Panc1 (cell line): ENCODE measurements at regions not wholly inside any gene's neighbourhood (a gene's known extent, or its start where the extent isn't known, plus 50 kb on each side); places are given as distances from the start of the nearest gene placed in this dataset.

Experiments used
- ATAC-seq: fragments of 200-7000 bp; cut with Tn5 transposase; 2 replicates; pipeline ENCODE4 v1.9.1; 2020; ENCODE audit warnings: mild to moderate bottlenecking, moderate library complexity
- BruUV-seq: library from RNA; stranded (reverse); fragments of 400-500 nt; replicated peaks from 2 replicates; lab custom pipeline; 2021; lab: Mats Ljungman, UMichigan
- CTCF ChIA-PET: fragments of 300-600 bp; sonication (Branson Sonifier 250); formaldehyde crosslinking; loops from one replicate; lab custom pipeline; 2022; ENCODE audit warnings: antibody characterized with exemption; lab: Charles Lee
- POLR2A ChIA-PET: fragments of 300-600 bp; sonication (Branson Sonifier 250); formaldehyde crosslinking; loops from one replicate; lab custom pipeline; 2022; ENCODE audit warnings: antibody characterized with exemption; lab: Charles Lee
- DNase-seq: peaks from one replicate; pipeline ENCODE4 v3.0.0-alpha.2; 2010; ENCODE audit warnings: low read depth, low spot score
- H3K27ac ChIP-seq: 2 replicates; pipeline ENCODE4 v1.5.1; 2011; ENCODE audit warnings: mild to moderate bottlenecking, low read length, inconsistent platforms
- H3K27me3 ChIP-seq: fragments of 200-500 bp; sonication (Bioruptor generic); 2 replicates; pipeline ENCODE4 v1.6.0; 2014; ENCODE audit warnings: low read length, inconsistent platforms; ENCODE audit not compliant: control insufficient read depth, insufficient read depth
- H3K36me3 ChIP-seq: fragments of 200-500 bp; sonication (Bioruptor generic); 2 replicates; pipeline ENCODE4 v1.5.1; 2014; ENCODE audit warnings: inconsistent platforms, mild to moderate bottlenecking, low read length, moderate library complexity; ENCODE audit not compliant: control insufficient read depth, insufficient read depth
- H3K4me1 ChIP-seq: 2 replicates; pipeline ENCODE4 v1.5.1; 2011; ENCODE audit warnings: inconsistent platforms, mild to moderate bottlenecking, low read length, moderate library complexity; ENCODE audit not compliant: control insufficient read depth, insufficient read depth
- H3K4me3 ChIP-seq, 2 experiments: 2 replicates each; pipeline ENCODE4 v1.5.1; 2011 to 2012; ENCODE audit warnings: low read depth in 2 of 2, low read length in 2 of 2, mild to moderate bottlenecking in 2 of 2, inconsistent platforms in 1 of 2, moderate library complexity in 1 of 2
- H3K9me3 ChIP-seq: fragments of 200-500 bp; sonication (Bioruptor generic); 2 replicates; pipeline ENCODE4 v1.5.1; 2014; ENCODE audit warnings: low read depth, mild to moderate bottlenecking, inconsistent platforms, low read length, moderate library complexity; ENCODE audit not compliant: control insufficient read depth, insufficient read depth
- CTCF ChIP-seq: fragments of 450-650 bp; IDR thresholded peaks from 2 replicates; pipeline ENCODE4 v1.5.1; 2017; ENCODE audit warnings: mild to moderate bottlenecking
- POLR2AphosphoS5 ChIP-seq: IDR thresholded peaks from 2 replicates; pipeline ENCODE4 v1.6.1; 2012; ENCODE audit warnings: mild to moderate bottlenecking, low read depth, low read length, moderate library complexity
- REST ChIP-seq, 2 experiments: IDR thresholded peaks; 2 replicates each; pipeline ENCODE4 v1.6.1; 2011 to 2012; ENCODE audit warnings: low read depth in 2 of 2, control low read depth in 1 of 2, low read length in 1 of 2, mild to moderate bottlenecking in 1 of 2, moderate library complexity in 1 of 2; ENCODE audit not compliant: insufficient read depth in 1 of 2
- SIN3A ChIP-seq: IDR thresholded peaks from 2 replicates; pipeline ENCODE4 v1.6.1; 2012; ENCODE audit warnings: low read depth, mild to moderate bottlenecking, low read length, moderate library complexity, borderline replicate concordance; ENCODE audit not compliant: insufficient read depth
- TCF7L2 ChIP-seq: IDR thresholded peaks from 2 replicates; pipeline ENCODE4 v1.6.1; 2011; ENCODE audit warnings: mild to moderate bottlenecking, low read depth, low read length, inconsistent platforms
- in situ Hi-C: cut with HindIII; loops from 2 replicates; pipeline ENCODE4 v1.10.0; 2016; ENCODE audit warnings: low sequenced_read_pairs, low pct_unique_long_range_greater_than_20kb
- intact Hi-C: fragments of 100-400 bp; cut with micrococcal nuclease; formaldehyde crosslinking; loops from one replicate; pipeline ENCODE4 v1.10.0; 2022; ENCODE audit not compliant: unreplicated experiment

DNA sequence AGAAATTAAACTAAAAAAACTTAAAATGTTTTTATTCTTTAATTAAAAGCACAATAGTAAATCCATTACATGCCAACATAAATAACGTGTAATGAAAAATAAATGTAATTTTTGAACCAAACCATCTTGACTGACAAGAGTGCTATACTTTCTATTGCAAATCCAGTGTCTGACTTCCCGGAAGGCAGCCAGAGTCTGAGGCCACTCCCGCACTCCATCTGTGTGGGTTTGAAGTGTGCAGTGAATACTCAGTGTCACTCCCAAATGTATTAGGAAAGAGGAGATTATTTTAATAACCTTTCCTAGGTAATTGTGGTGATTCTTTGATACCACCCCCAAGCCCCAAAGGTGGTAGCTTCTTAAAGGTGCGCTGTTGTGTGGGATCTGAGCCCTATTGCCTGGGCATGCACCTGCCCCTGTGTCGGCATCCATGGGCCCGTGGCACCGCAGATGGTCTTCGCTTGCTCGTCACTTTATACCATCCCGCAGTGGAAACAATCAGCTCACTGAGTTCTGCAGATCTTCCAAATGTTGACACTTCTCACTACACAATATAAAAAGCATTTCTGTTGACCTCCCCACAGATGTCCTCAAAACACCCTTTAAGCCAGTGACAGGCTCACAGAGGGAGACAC, 391.2 kb downstream of the THBS2 start:
- ChIA-PET POLR2A (no interaction called here), CTCF (no interaction called here)
- H3K4me1 ChIP-seq, result no peaks in the 10 kb centered on the region
- no peaks in the 10 kb centered on the region for H3K9me3 ChIP-seq
- BruUV-seq, result no TSS peak
- no peak for TF ChIP-seq TCF7L2
- no peak for TF ChIP-seq SIN3A
- TF ChIP-seq CTCF, result no peak
- TF ChIP-seq REST (IDR thresholded peaks at IDR 0.05; ENCODE audit: insufficient read depth in 1 of 2, low read depth in 2 of 2, low read length in 1 of 2), result no peak
- H3K4me3 ChIP-seq, result no peak overlapping the region
- intact Hi-C loops, result no loop called here
- in situ Hi-C loops, result no loop called here
- ATAC-seq (no peak), DNase-seq (no peak)
- H3K27me3 ChIP-seq, result peaks cover 19% of the 10 kb centered on the region
- H3K27ac ChIP-seq, result no peak overlapping the region
- H3K36me3 ChIP-seq, result no peaks in the 10 kb centered on the region

GRCh38 chr6:168860987-168861386, 392.7 kb downstream of the THBS2 start:
- intact Hi-C loops (no loop called here), in situ Hi-C loops (no loop called here)
- no peak overlapping the region for H3K27ac ChIP-seq
- H3K36me3 ChIP-seq, result no peaks in the 10 kb centered on the region
- ChIA-PET CTCF (interaction anchor here (1.4 kb wide), 1 partner anchor 20 kb away, joined by 4 read pairs; no protein-coding TSS in a partner anchor), POLR2A (no interaction called here)
- H3K4me1 ChIP-seq, result no peaks in the 10 kb centered on the region
- peaks cover 19% of the 10 kb centered on the region for H3K27me3 ChIP-seq
- H3K9me3 ChIP-seq, result no peaks in the 10 kb centered on the region
- H3K4me3 ChIP-seq, result no peak overlapping the region
- no TSS peak for BruUV-seq
- TF ChIP-seq REST (IDR thresholded peaks at IDR 0.05; ENCODE audit: insufficient read depth in 1 of 2, low read depth in 2 of 2, low read length in 1 of 2) (no peak), TCF7L2 (no peak), CTCF (no peak), POLR2AphosphoS5 (no peak), SIN3A (no peak)
- ATAC-seq, result no peak
- no peak for DNase-seq
